ENCODE measurements at regions not wholly inside any gene's neighbourhood (a gene's known extent, or its start where the extent isn't known, plus 50 kb on each side); places are given as distances from the start of the nearest gene placed in this dataset.

DNA sequence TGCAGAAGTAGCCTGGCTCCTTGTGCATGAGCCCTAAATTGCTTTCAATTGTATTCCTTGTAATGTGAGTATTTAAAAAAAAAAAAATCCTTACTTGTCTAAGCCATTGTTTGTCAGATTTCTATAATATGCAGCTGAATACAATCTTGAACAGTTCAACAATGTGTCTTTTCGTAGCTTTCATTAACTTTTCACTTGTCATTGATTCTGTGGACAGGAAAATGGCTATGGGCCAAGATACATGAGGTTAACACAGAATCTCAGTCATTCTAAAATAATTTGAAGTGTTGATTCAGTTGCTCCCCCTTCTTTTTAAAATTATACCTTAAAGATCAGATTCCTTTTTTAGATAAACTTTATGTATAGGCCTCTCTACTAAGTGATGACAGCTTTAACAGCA, 395.8 kb upstream of the KLF12 start:
- no peaks in the 10 kb centered on the region for H3K9me3 Mint-ChIP-seq
- ATAC-seq (no peak), DNase-seq (ENCODE audit: low spot score) (no peak)
- Histone ChIP-seq H3K36me3 (ENCODE audit: insufficient read depth) (no peaks in the 10 kb centered on the region), H4K20me1 (replicated peaks; ENCODE audit: insufficient read depth) (no peaks in the 10 kb centered on the region), H3K4me2 (no peak overlapping the region), H3K27ac (ENCODE audit: low read depth) (no peak overlapping the region), H3K79me2 (replicated peaks; ENCODE audit: insufficient read depth) (no peaks in the 10 kb centered on the region), H3F3A (replicated peaks; ENCODE audit: low read depth) (no peaks in the 10 kb centered on the region), H2AFZ (no peak overlapping the region), H3K9me2 (ENCODE audit: insufficient read depth) (0 out of 2 replicates have a peak, but pooled peaks cover 3% of the 10 kb centered on the region), H3K27me3 (ENCODE audit: insufficient read depth) (no peaks in the 10 kb centered on the region), H3K4me3 (no peak overlapping the region), H3K4me1 (ENCODE audit: insufficient read depth) (no peaks in the 10 kb centered on the region)
- no peak overlapping the region for H3K4me3 Mint-ChIP-seq
- peaks cover 11% of the 10 kb centered on the region; the same call in 2 of the 3 replicates for H3K4me1 Mint-ChIP-seq
- TF ChIP-seq, protein P1, sequence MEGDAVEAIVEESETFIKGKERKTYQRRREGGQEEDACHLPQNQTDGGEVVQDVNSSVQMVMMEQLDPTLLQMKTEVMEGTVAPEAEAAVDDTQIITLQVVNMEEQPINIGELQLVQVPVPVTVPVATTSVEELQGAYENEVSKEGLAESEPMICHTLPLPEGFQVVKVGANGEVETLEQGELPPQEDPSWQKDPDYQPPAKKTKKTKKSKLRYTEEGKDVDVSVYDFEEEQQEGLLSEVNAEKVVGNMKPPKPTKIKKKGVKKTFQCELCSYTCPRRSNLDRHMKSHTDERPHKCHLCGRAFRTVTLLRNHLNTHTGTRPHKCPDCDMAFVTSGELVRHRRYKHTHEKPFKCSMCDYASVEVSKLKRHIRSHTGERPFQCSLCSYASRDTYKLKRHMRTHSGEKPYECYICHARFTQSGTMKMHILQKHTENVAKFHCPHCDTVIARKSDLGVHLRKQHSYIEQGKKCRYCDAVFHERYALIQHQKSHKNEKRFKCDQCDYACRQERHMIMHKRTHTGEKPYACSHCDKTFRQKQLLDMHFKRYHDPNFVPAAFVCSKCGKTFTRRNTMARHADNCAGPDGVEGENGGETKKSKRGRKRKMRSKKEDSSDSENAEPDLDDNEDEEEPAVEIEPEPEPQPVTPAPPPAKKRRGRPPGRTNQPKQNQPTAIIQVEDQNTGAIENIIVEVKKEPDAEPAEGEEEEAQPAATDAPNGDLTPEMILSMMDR (conservative IDR thresholded peaks at IDR 0.05; ENCODE audit: low read depth in 2 of 2), result no peak
- TF ChIP-seq CREB1 (CRISPR knock-in tag; IDR thresholded peaks at IDR 0.05; ENCODE audit: low read depth) (no peak), POLR2AphosphoS5 (IDR thresholded peaks at IDR 0.05; ENCODE audit: low read depth) (no peak), EZH2 (IDR thresholded peaks at IDR 0.05; ENCODE audit: low read depth, unreplicated experiment) (no peak), NANOG (IDR thresholded peaks at IDR 0.05; ENCODE audit: borderline replicate concordance) (no peak), EZH2phosphoT487 (IDR thresholded peaks at IDR 0.05; ENCODE audit: unreplicated experiment) (no peak), STAT1 (IDR thresholded peaks at IDR 0.05; ENCODE audit: unreplicated experiment) (no peak), ZNF331 (CRISPR knock-in tag; IDR thresholded peaks at IDR 0.05; ENCODE audit: low read depth) (no peak), JUNB (IDR thresholded peaks at IDR 0.05; ENCODE audit: unreplicated experiment) (no peak)
- TF ChIP-seq, protein P2, sequence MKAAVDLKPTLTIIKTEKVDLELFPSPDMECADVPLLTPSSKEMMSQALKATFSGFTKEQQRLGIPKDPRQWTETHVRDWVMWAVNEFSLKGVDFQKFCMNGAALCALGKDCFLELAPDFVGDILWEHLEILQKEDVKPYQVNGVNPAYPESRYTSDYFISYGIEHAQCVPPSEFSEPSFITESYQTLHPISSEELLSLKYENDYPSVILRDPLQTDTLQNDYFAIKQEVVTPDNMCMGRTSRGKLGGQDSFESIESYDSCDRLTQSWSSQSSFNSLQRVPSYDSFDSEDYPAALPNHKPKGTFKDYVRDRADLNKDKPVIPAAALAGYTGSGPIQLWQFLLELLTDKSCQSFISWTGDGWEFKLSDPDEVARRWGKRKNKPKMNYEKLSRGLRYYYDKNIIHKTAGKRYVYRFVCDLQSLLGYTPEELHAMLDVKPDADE (IDR thresholded peaks at IDR 0.05), result no peak
- TF ChIP-seq, protein P3, sequence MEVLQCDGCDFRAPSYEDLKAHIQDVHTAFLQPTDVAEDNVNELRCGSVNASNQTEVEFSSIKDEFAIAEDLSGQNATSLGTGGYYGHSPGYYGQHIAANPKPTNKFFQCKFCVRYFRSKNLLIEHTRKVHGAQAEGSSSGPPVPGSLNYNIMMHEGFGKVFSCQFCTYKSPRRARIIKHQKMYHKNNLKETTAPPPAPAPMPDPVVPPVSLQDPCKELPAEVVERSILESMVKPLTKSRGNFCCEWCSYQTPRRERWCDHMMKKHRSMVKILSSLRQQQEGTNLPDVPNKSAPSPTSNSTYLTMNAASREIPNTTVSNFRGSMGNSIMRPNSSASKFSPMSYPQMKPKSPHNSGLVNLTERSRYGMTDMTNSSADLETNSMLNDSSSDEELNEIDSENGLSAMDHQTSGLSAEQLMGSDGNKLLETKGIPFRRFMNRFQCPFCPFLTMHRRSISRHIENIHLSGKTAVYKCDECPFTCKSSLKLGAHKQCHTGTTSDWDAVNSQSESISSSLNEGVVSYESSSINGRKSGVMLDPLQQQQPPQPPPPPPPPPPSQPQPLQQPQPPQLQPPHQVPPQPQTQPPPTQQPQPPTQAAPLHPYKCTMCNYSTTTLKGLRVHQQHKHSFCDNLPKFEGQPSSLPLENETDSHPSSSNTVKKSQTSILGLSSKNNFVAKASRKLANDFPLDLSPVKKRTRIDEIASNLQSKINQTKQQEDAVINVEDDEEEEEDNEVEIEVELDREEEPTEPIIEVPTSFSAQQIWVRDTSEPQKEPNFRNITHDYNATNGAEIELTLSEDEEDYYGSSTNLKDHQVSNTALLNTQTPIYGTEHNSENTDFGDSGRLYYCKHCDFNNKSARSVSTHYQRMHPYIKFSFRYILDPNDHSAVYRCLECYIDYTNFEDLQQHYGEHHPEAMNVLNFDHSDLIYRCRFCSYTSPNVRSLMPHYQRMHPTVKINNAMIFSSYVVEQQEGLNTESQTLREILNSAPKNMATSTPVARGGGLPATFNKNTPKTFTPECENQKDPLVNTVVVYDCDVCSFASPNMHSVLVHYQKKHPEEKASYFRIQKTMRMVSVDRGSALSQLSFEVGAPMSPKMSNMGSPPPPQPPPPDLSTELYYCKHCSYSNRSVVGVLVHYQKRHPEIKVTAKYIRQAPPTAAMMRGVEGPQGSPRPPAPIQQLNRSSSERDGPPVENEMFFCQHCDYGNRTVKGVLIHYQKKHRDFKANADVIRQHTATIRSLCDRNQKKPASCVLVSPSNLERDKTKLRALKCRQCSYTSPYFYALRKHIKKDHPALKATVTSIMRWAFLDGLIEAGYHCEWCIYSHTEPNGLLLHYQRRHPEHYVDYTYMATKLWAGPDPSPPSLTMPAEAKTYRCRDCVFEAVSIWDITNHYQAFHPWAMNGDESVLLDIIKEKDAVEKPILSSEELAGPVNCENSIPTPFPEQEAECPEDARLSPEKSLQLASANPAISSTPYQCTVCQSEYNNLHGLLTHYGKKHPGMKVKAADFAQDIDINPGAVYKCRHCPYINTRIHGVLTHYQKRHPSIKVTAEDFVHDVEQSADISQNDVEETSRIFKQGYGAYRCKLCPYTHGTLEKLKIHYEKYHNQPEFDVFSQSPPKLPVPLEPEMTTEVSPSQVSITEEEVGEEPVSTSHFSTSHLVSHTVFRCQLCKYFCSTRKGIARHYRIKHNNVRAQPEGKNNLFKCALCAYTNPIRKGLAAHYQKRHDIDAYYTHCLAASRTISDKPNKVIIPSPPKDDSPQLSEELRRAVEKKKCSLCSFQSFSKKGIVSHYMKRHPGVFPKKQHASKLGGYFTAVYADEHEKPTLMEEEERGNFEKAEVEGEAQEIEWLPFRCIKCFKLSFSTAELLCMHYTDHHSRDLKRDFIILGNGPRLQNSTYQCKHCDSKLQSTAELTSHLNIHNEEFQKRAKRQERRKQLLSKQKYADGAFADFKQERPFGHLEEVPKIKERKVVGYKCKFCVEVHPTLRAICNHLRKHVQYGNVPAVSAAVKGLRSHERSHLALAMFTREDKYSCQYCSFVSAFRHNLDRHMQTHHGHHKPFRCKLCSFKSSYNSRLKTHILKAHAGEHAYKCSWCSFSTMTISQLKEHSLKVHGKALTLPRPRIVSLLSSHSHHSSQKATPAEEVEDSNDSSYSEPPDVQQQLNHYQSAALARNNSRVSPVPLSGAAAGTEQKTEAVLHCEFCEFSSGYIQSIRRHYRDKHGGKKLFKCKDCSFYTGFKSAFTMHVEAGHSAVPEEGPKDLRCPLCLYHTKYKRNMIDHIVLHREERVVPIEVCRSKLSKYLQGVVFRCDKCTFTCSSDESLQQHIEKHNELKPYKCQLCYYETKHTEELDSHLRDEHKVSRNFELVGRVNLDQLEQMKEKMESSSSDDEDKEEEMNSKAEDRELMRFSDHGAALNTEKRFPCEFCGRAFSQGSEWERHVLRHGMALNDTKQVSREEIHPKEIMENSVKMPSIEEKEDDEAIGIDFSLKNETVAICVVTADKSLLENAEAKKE (CRISPR knock-in tag; IDR thresholded peaks at IDR 0.05), result no peak
- H3K27ac Mint-ChIP-seq, result no peak overlapping the region
- peaks cover 4% of the 10 kb centered on the region for H3K27me3 Mint-ChIP-seq (ENCODE audit: insufficient read depth, low read depth, poor library complexity)
- H3K36me3 Mint-ChIP-seq (ENCODE audit: low read depth), result no peaks in the 10 kb centered on the region
